NCI-H2227 (cell line): ENCODE measurements at regions not wholly inside any gene's neighbourhood (a gene's known extent, or its start where the extent isn't known, plus 50 kb on each side); places are given as distances from the start of the nearest gene placed in this dataset.

Experiments used
- DNase-seq: peaks from one replicate; lab custom pipeline; 2025; ENCODE audit not compliant: unreplicated experiment; lab: John Stamatoyannopoulos, UW

GRCh38 chr1:25105836-25106235 is 126.5 kb downstream of the SYF2 start:
- DNase-seq: no peak

GRCh38 chr1:25104932-25105561 is 127.3 kb downstream of the SYF2 start:
- no peak for DNase-seq

GRCh38 chr1:25103164-25103795 is 129.0 kb downstream of the SYF2 start:
- DNase-seq: no peak

- no peak for DNase-seq
These were observed 132.0 kb downstream of the SYF2 start for GRCh38 chr1:25100151-25100833.

GRCh38 chr1:25099343-25099951 is 132.9 kb downstream of the SYF2 start:
- no peak for DNase-seq

- DNase-seq: no peak
These were observed 133.6 kb downstream of the SYF2 start for GRCh38 chr1:25098717-25099116.

- no peak for DNase-seq
These were observed 135.8 kb downstream of the SYF2 start for GRCh38 chr1:25096307-25097150.

GRCh38 chr1:25095635-25096200 is 136.6 kb downstream of the SYF2 start:
- DNase-seq: no peak

GRCh38 chr1:25094995-25095394 is 137.3 kb downstream of the SYF2 start:
- no peak for DNase-seq

GRCh38 chr1:25094229-25094628 is 138.1 kb downstream of the SYF2 start:
- no peak for DNase-seq

- no peak for DNase-seq
These were observed 140.6 kb downstream of the SYF2 start for GRCh38 chr1:25091658-25092057.

GRCh38 chr1:25090707-25091422 is 141.4 kb downstream of the SYF2 start:
- DNase-seq: no peak

GRCh38 chr1:25089772-25090171 is 142.5 kb downstream of the SYF2 start:
- DNase-seq: no peak

GRCh38 chr1:25088946-25089345 is 143.4 kb downstream of the SYF2 start:
- DNase-seq: no peak

- DNase-seq: no peak
These were observed 144.1 kb downstream of the SYF2 start for GRCh38 chr1:25088180-25088701.

- no peak for DNase-seq
These were observed 145.7 kb downstream of the SYF2 start for GRCh38 chr1:25086518-25087079.

GRCh38 chr1:25084407-25084806 is 147.9 kb downstream of the SYF2 start:
- no peak for DNase-seq

- DNase-seq: no peak
These were observed 148.6 kb downstream of the SYF2 start for GRCh38 chr1:25083481-25084345.

- no peak for DNase-seq
These were observed 149.3 kb downstream of the SYF2 start for GRCh38 chr1:25082995-25083394.
